Thyroid gland (tissue), 4 donors: ENCODE measurements at regions not wholly inside any gene's neighbourhood (a gene's known extent, or its start where the extent isn't known, plus 50 kb on each side); places are given as distances from the start of the nearest gene placed in this dataset.

Source experiments
- CTCF ChIP-seq, 6 experiments: fragments of 200-600 bp in 3 of 6; fragments of 450-650 bp in 3 of 6; sonication (generic) in 3 of 6; IDR thresholded peaks; one replicate each; pipeline ENCODE4 v1.5.1; 2016 to 2019; ENCODE audit warnings: antibody characterized with exemption in 6 of 6, mild to moderate bottlenecking in 2 of 6, inconsistent platforms in 1 of 6, moderate library complexity in 1 of 6
- POLR2A ChIP-seq, 2 donors: fragments of 450-650 bp; IDR thresholded peaks; one replicate each; pipeline ENCODE4 v1.6.1; 2017; ENCODE audit warnings: antibody characterized with exemption in 2 of 2, mild to moderate bottlenecking in 2 of 2, moderate library complexity in 1 of 2

- TF ChIP-seq CTCF (IDR thresholded peaks at IDR 0.05) = no peak
- TF ChIP-seq POLR2A (IDR thresholded peaks at IDR 0.05) = no peak
Observed at GRCh38 chr1:5781079-5781478, 211.1 kb downstream of the NPHP4 start.
